ENCODE measurements at regions not wholly inside any gene's neighbourhood (a gene's known extent, or its start where the extent isn't known, plus 50 kb on each side); places are given as distances from the start of the nearest gene placed in this dataset.

GRCh38 chr1:57719274-57719673 lies 295.4 kb upstream of the DAB1 start:
- no peak for TF ChIP-seq ZFX (IDR thresholded peaks at IDR 0.05)
- TF ChIP-seq, protein P1, sequence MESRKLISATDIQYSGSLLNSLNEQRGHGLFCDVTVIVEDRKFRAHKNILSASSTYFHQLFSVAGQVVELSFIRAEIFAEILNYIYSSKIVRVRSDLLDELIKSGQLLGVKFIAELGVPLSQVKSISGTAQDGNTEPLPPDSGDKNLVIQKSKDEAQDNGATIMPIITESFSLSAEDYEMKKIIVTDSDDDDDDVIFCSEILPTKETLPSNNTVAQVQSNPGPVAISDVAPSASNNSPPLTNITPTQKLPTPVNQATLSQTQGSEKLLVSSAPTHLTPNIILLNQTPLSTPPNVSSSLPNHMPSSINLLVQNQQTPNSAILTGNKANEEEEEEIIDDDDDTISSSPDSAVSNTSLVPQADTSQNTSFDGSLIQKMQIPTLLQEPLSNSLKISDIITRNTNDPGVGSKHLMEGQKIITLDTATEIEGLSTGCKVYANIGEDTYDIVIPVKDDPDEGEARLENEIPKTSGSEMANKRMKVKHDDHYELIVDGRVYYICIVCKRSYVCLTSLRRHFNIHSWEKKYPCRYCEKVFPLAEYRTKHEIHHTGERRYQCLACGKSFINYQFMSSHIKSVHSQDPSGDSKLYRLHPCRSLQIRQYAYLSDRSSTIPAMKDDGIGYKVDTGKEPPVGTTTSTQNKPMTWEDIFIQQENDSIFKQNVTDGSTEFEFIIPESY (IDR thresholded peaks at IDR 0.05; ENCODE audit: extremely low read depth, insufficient replicate concordance, low read length), result no peak
- TF ChIP-seq, protein P2, sequence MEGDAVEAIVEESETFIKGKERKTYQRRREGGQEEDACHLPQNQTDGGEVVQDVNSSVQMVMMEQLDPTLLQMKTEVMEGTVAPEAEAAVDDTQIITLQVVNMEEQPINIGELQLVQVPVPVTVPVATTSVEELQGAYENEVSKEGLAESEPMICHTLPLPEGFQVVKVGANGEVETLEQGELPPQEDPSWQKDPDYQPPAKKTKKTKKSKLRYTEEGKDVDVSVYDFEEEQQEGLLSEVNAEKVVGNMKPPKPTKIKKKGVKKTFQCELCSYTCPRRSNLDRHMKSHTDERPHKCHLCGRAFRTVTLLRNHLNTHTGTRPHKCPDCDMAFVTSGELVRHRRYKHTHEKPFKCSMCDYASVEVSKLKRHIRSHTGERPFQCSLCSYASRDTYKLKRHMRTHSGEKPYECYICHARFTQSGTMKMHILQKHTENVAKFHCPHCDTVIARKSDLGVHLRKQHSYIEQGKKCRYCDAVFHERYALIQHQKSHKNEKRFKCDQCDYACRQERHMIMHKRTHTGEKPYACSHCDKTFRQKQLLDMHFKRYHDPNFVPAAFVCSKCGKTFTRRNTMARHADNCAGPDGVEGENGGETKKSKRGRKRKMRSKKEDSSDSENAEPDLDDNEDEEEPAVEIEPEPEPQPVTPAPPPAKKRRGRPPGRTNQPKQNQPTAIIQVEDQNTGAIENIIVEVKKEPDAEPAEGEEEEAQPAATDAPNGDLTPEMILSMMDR (IDR thresholded peaks at IDR 0.05 in 2 of 3, conservative IDR thresholded peaks at IDR 0.05 in 1 of 3; ENCODE audit: borderline replicate concordance in 1 of 3, insufficient read depth in 1 of 3, low read depth in 2 of 3, low read length in 2 of 3), result no peak
- TF ChIP-seq ATF3 (IDR thresholded peaks at IDR 0.05), result no peak
- TF ChIP-seq POLR2A (IDR thresholded peaks at IDR 0.05; ENCODE audit: borderline replicate concordance, extremely low read depth, insufficient read depth, insufficient read length), result no peak
